ENCODE measurements at regions not wholly inside any gene's neighbourhood (a gene's known extent, or its start where the extent isn't known, plus 50 kb on each side); places are given as distances from the start of the nearest gene placed in this dataset.

- Histone ChIP-seq H3K27ac (ENCODE audit: low read depth, low read length) (no peak overlapping the region), H3K27me3 (ENCODE audit: control insufficient read depth, insufficient read depth, low read length) (peaks cover 51% of the 10 kb centered on the region), H3K4me3 (ENCODE audit: low read depth, low read length) (no peak overlapping the region), H3K9me3 (ENCODE audit: control insufficient read depth, insufficient read depth, low read length) (no peaks in the 10 kb centered on the region)
- POLR2A ChIA-PET, result no interaction called here
- TF ChIP-seq, protein P1, sequence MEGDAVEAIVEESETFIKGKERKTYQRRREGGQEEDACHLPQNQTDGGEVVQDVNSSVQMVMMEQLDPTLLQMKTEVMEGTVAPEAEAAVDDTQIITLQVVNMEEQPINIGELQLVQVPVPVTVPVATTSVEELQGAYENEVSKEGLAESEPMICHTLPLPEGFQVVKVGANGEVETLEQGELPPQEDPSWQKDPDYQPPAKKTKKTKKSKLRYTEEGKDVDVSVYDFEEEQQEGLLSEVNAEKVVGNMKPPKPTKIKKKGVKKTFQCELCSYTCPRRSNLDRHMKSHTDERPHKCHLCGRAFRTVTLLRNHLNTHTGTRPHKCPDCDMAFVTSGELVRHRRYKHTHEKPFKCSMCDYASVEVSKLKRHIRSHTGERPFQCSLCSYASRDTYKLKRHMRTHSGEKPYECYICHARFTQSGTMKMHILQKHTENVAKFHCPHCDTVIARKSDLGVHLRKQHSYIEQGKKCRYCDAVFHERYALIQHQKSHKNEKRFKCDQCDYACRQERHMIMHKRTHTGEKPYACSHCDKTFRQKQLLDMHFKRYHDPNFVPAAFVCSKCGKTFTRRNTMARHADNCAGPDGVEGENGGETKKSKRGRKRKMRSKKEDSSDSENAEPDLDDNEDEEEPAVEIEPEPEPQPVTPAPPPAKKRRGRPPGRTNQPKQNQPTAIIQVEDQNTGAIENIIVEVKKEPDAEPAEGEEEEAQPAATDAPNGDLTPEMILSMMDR (IDR thresholded peaks at IDR 0.05; ENCODE audit: low read depth, low read length), result no peak
- no peak for DNase-seq (ENCODE audit: low read depth, low spot score)
- CTCF ChIA-PET, result no interaction called here
Measured at GRCh38 chr10:78402591-78402990, 368.9 kb downstream of the RPS24 start.

DNA sequence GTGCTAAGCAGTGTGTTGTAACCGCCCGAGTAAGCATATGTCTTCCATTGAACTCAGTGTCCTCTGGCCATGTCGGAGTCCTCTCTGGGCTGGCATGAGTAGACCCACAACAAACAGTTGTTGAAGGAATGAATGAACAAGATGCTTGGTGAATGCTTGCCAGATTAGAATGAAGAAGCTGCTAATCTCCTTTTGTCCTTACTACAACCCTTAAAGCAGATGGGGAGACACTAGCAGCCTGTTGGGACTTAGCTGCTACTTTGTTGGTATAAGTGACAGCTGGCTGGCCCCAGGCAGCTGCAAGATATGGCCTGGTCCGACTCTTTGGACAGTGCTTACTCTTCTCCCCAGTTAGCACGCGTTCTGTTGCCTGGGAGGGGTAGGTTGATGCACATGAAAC is 370.1 kb downstream of the RPS24 start:
- TF ChIP-seq, protein P1 (IDR thresholded peaks at IDR 0.05; ENCODE audit: low read depth, low read length), result no peak
- Histone ChIP-seq H3K27me3 (ENCODE audit: control insufficient read depth, insufficient read depth, low read length) (peaks cover 43% of the 10 kb centered on the region), H3K27ac (ENCODE audit: low read depth, low read length) (no peak overlapping the region), H3K9me3 (ENCODE audit: control insufficient read depth, insufficient read depth, low read length) (no peaks in the 10 kb centered on the region), H3K4me3 (ENCODE audit: low read depth, low read length) (no peak overlapping the region)
- ChIA-PET POLR2A (no interaction called here), CTCF (no interaction called here)
- DNase-seq (ENCODE audit: low read depth, low spot score), result no peak

DNA sequence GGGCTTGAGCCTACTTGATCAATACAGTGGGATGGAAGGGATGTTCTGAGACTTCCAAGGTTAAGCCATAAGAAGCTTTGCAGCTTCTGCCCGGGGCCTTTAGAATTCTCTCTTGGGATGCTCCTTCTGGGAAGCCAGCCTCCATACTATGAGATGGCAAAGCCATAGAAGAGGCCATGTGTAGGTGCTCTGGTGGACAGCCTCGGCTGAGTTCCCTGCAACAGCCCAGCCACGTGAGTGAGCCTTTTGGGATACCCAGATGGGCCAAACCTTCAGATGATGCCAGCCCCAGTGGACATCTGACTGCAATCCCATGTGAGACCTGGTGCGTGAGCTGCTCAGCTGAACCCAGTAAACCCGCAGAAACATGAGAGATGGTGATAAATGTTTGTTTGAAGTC is 370.6 kb downstream of the RPS24 start:
- Histone ChIP-seq H3K9me3 (ENCODE audit: control insufficient read depth, insufficient read depth, low read length) (no peaks in the 10 kb centered on the region), H3K27me3 (ENCODE audit: control insufficient read depth, insufficient read depth, low read length) (peaks cover 41% of the 10 kb centered on the region), H3K27ac (ENCODE audit: low read depth, low read length) (no peak overlapping the region), H3K4me3 (ENCODE audit: low read depth, low read length) (no peak overlapping the region)
- ChIA-PET CTCF (no interaction called here), POLR2A (no interaction called here)
- TF ChIP-seq, protein P1 (IDR thresholded peaks at IDR 0.05; ENCODE audit: low read depth, low read length), result no peak
- no peak for DNase-seq (ENCODE audit: low read depth, low spot score)

DNA sequence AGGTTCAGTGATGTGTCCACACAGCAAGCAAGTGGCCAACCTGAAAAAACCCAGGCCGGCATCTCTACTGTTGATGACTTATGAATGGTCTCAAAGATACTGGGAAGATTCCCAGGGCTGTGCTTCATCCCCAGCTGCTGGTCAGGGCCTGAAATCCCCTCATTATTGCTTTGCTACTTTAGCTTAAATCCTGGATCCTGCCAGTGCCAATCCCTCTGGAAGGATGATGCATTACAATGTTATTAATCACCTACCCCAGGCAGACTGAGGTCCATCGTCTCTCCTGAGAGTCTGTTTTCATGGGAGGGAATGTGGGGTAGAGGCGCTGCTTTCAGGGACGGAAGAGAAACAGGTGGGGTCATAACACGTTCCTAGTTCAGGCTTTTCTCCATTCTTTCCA is 371.6 kb downstream of the RPS24 start:
- TF ChIP-seq, protein P1 (IDR thresholded peaks at IDR 0.05; ENCODE audit: low read depth, low read length), result no peak
- DNase-seq (ENCODE audit: low read depth, low spot score), result no peak

DNA sequence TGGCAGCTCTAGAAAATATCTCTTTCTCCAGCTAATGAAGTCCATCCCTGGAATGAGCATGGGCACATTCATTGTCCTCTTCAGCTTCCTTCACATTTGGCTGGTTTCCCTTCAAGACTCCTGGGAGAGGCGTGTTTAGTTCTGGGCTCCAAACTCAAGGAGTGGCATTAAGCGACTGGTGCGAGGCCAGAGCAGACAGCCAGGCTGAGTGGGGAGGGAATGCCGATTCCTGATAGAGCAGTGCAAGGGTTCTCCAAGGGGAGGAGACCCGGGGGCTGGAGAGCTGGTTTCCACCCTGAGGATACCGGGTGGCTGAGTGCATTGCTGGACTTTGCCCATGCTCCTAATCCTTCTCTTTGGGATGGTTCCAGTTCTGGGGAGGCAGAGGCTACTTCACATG is 372.1 kb downstream of the RPS24 start:
- POLR2A ChIA-PET, result no interaction called here
- Histone ChIP-seq H3K4me3 (ENCODE audit: low read depth, low read length) (no peak overlapping the region), H3K27ac (ENCODE audit: low read depth, low read length) (no peak overlapping the region), H3K27me3 (ENCODE audit: control insufficient read depth, insufficient read depth, low read length) (peaks cover 38% of the 10 kb centered on the region), H3K9me3 (ENCODE audit: control insufficient read depth, insufficient read depth, low read length) (no peaks in the 10 kb centered on the region)
- TF ChIP-seq, protein P1 (IDR thresholded peaks at IDR 0.05; ENCODE audit: low read depth, low read length), result no peak
- no peak for DNase-seq (ENCODE audit: low read depth, low spot score)
- CTCF ChIA-PET, result no interaction called here

More for the DNA sequence above, 371.6 kb downstream of the RPS24 start:
- Histone ChIP-seq H3K27ac (ENCODE audit: low read depth, low read length) (no peak overlapping the region), H3K4me3 (ENCODE audit: low read depth, low read length) (no peak overlapping the region), H3K9me3 (ENCODE audit: control insufficient read depth, insufficient read depth, low read length) (no peaks in the 10 kb centered on the region), H3K27me3 (ENCODE audit: control insufficient read depth, insufficient read depth, low read length) (peaks cover 41% of the 10 kb centered on the region)
- ChIA-PET CTCF (no interaction called here), POLR2A (no interaction called here)
